ENCODE measurements at regions not wholly inside any gene's neighbourhood (a gene's known extent, or its start where the extent isn't known, plus 50 kb on each side); places are given as distances from the start of the nearest gene placed in this dataset.

DNA sequence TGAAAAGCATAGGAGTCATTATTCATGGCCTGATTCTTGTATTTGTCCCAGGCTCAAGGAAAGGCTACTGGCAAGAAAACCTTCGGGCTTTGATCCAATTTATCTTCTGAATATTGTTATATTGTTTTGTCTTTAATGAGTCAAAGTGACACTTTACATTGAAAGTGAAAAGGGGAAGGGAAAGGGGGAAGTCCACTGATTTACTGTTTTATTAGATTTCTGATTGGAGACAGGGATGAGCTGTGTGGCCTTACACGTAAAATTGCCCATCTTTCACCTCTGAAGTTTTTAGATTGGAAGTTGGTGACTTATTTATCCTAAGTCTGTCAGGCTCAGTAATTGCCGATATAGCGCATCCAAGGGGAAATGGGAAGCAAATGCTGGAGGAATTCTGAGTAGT, 843.8 kb upstream of the LRRTM1 start:
- TF ChIP-seq POLR2A (IDR thresholded peaks at IDR 0.05; ENCODE audit: low read length) (no peak), GATA1 (IDR thresholded peaks at IDR 0.05; ENCODE audit: low read depth, low read length) (no peak)
